OCI-LY7 (cell line): ENCODE measurements at regions not wholly inside any gene's neighbourhood (a gene's known extent, or its start where the extent isn't known, plus 50 kb on each side); places are given as distances from the start of the nearest gene placed in this dataset.

Source experiments
- BruUV-seq: library from RNA; stranded (reverse); fragments of 400-500 nt; replicated peaks from 2 replicates; lab custom pipeline; 2021; lab: Mats Ljungman, UMichigan
- CTCF ChIA-PET: fragments of 300-600 bp; sonication (Branson Sonifier 250); formaldehyde crosslinking; loops from one replicate; lab custom pipeline; 2022; ENCODE audit warnings: antibody characterized with exemption; ENCODE audit not compliant: unreplicated experiment; lab: Charles Lee
- POLR2A ChIA-PET: fragments of 300-600 bp; sonication (Branson Sonifier 250); formaldehyde crosslinking; loops from one replicate; lab custom pipeline; 2022; ENCODE audit warnings: antibody characterized with exemption; lab: Charles Lee
- DNase-seq: peaks from one replicate; pipeline ENCODE4 v3.0.0-alpha.2; 2015; ENCODE audit warnings: low spot score
- H2AFZ ChIP-seq: fragments of 200-600 bp; sonication (generic), shearing (Covaris generic); 2 replicates; pipeline ENCODE4 v1.6.1; 2014; ENCODE audit warnings: mild to moderate bottlenecking, antibody characterized with exemption, low read length, moderate library complexity
- H3K27ac ChIP-seq: fragments of 200-600 bp; sonication (generic); 2 replicates; pipeline ENCODE4 v1.5.1; 2014; ENCODE audit warnings: mixed run types, low read depth, mild to moderate bottlenecking, moderate library complexity, low read length, inconsistent platforms; ENCODE audit not compliant: poor library complexity, severe bottlenecking
- H3K36me3 ChIP-seq: fragments of 200-600 bp; sonication (generic); 2 replicates; pipeline ENCODE4 v1.6.1; 2014; ENCODE audit warnings: mild to moderate bottlenecking, antibody characterized with exemption, low read length, moderate library complexity, mixed read lengths; ENCODE audit not compliant: insufficient read depth
- H3K4me1 ChIP-seq: fragments of 200-600 bp; sonication (generic); 2 replicates; pipeline ENCODE4 v1.5.1; 2014; ENCODE audit warnings: mild to moderate bottlenecking, low read length; ENCODE audit not compliant: insufficient read depth, poor library complexity, severe bottlenecking
- H3K4me2 ChIP-seq: fragments of 200-600 bp; sonication (generic); 2 replicates; pipeline ENCODE4 v1.6.1; 2014; ENCODE audit warnings: mild to moderate bottlenecking, low read length
- H3K4me3 ChIP-seq: fragments of 200-600 bp; sonication (generic); 2 replicates; pipeline ENCODE4 v1.5.1; 2014; ENCODE audit warnings: mild to moderate bottlenecking, low read depth, low read length; ENCODE audit not compliant: poor library complexity, severe bottlenecking
- H3K79me2 ChIP-seq: fragments of 200-600 bp; sonication (generic); 2 replicates; pipeline ENCODE4 v1.6.1; 2016; ENCODE audit warnings: low read depth, mild to moderate bottlenecking, low read length, moderate library complexity, mixed read lengths; ENCODE audit not compliant: insufficient read depth
- H3K9me2 ChIP-seq: fragments of 200-600 bp; sonication (generic); 2 replicates; pipeline ENCODE4 v1.6.1; 2016; ENCODE audit warnings: mild to moderate bottlenecking, low read length, mixed read lengths; ENCODE audit not compliant: insufficient read depth
- H3K9me3 ChIP-seq: fragments of 200-600 bp; sonication (generic); 2 replicates; pipeline ENCODE4 v1.6.1; 2014; ENCODE audit warnings: mild to moderate bottlenecking, mixed run types, low read length, mixed read lengths
- H4K20me1 ChIP-seq: fragments of 200-600 bp; sonication (generic); 2 replicates; pipeline ENCODE4 v1.6.1; 2014; ENCODE audit warnings: mild to moderate bottlenecking, antibody characterized with exemption, low read length, moderate library complexity, mixed read lengths; ENCODE audit not compliant: insufficient read depth
- CTCF ChIP-seq: fragments of 200-600 bp; sonication (generic); conservative IDR thresholded peaks from 2 replicates; pipeline ENCODE4 v1.5.1; 2014; ENCODE audit warnings: mild to moderate bottlenecking, antibody characterized with exemption, low read length, moderate library complexity, mixed read lengths
- EZH2phosphoT487 ChIP-seq: fragments of 200-600 bp; sonication (generic); IDR thresholded peaks from 2 replicates; pipeline ENCODE4 v1.6.1; 2018; ENCODE audit warnings: low read depth, borderline replicate concordance, mild to moderate bottlenecking, mixed run types, antibody characterized with exemption, low read length, moderate library complexity, mixed read lengths
- intact Hi-C: fragments of 100-400 bp; cut with micrococcal nuclease; formaldehyde crosslinking; loops from one replicate; pipeline ENCODE4 v1.10.0; 2022; ENCODE audit not compliant: unreplicated experiment

GRCh38 chr5:160922311-160922710 is 70.3 kb upstream of the ATP10B start:
- no peaks in the 10 kb centered on the region for H3K36me3 ChIP-seq
- no TSS peak for BruUV-seq
- no peak for DNase-seq
- POLR2A ChIA-PET: interaction anchor here (0.6 kb wide), 1 partner anchor 38 kb away, joined by 3 read pairs; no protein-coding TSS in a partner anchor
- no peaks in the 10 kb centered on the region for H3K9me3 ChIP-seq
- H3K4me1 ChIP-seq: no peaks in the 10 kb centered on the region
- H3K27ac ChIP-seq: no peak overlapping the region
- H4K20me1 ChIP-seq: no peaks in the 10 kb centered on the region
- CTCF ChIA-PET: interaction anchor here (0.5 kb wide), 1 partner anchor 482 kb away, joined by 3 read pairs; no protein-coding TSS in a partner anchor
- H3K4me3 ChIP-seq: no peak overlapping the region
- H3K79me2 ChIP-seq: no peaks in the 10 kb centered on the region
- no peak for TF ChIP-seq CTCF
- TF ChIP-seq EZH2phosphoT487: no peak
- no peaks in the 10 kb centered on the region for H3K9me2 ChIP-seq
- H3K4me2 ChIP-seq: no peak overlapping the region
- intact Hi-C loops: no loop called here
- no peak overlapping the region for H2AFZ ChIP-seq

- Histone ChIP-seq H4K20me1 (no peaks in the 10 kb centered on the region), H3K4me1 (no peaks in the 10 kb centered on the region), H3K9me3 (no peaks in the 10 kb centered on the region), H3K4me3 (no peak overlapping the region), H3K36me3 (no peaks in the 10 kb centered on the region), H3K4me2 (no peak overlapping the region), H3K9me2 (no peaks in the 10 kb centered on the region), H3K27ac (no peak overlapping the region), H2AFZ (no peak overlapping the region), H3K79me2 (no peaks in the 10 kb centered on the region)
- no TSS peak for BruUV-seq
- ChIA-PET POLR2A (interaction anchor here (0.5 to 0.7 kb wide), 2 partner anchors 47 to 559 kb away, joined by 3 read pairs; no protein-coding TSS in a partner anchor), CTCF (interaction anchor here (0.5 kb wide), 1 partner anchor 483 kb away, joined by 3 read pairs; no protein-coding TSS in a partner anchor)
- TF ChIP-seq CTCF (no peak), EZH2phosphoT487 (no peak)
- intact Hi-C loops: no loop called here
- DNase-seq: no peak
Observed at GRCh38 chr5:160921423-160922285, 69.6 kb upstream of the ATP10B start.

GRCh38 chr5:160919626-160920025 is 67.6 kb upstream of the ATP10B start:
- H3K36me3 ChIP-seq: no peaks in the 10 kb centered on the region
- no peaks in the 10 kb centered on the region for H3K9me2 ChIP-seq
- intact Hi-C loops: no loop called here
- BruUV-seq: no TSS peak
- TF ChIP-seq CTCF (no peak), EZH2phosphoT487 (no peak)
- DNase-seq: no peak
- no peak overlapping the region for H3K27ac ChIP-seq
- H3K79me2 ChIP-seq: no peaks in the 10 kb centered on the region
- ChIA-PET POLR2A (interaction anchor here (0.9 kb wide), 1 partner anchor 12 kb away, joined by 3 read pairs; no protein-coding TSS in a partner anchor), CTCF (no interaction called here)
- H3K4me1 ChIP-seq: no peaks in the 10 kb centered on the region
- no peaks in the 10 kb centered on the region for H3K9me3 ChIP-seq
- no peaks in the 10 kb centered on the region for H4K20me1 ChIP-seq
- H2AFZ ChIP-seq: no peak overlapping the region
- no peak overlapping the region for H3K4me3 ChIP-seq
- H3K4me2 ChIP-seq: no peak overlapping the region
